ENCODE measurements at regions not wholly inside any gene's neighbourhood (a gene's known extent, or its start where the extent isn't known, plus 50 kb on each side); places are given as distances from the start of the nearest gene placed in this dataset.

GRCh38 chr21:39024538-39024937 lies 158.7 kb downstream of the PSMG1 start:
- Histone ChIP-seq H3K9me3 (replicated peaks; ENCODE audit: control insufficient read depth, insufficient read depth, low read length) (no peaks in the 10 kb centered on the region), H3K9ac (replicated peaks; ENCODE audit: extremely low read depth, insufficient read depth, low read length) (no peak overlapping the region), H3K9me1 (replicated peaks; ENCODE audit: control insufficient read depth, extremely low read depth, insufficient read depth, low read length) (no peaks in the 10 kb centered on the region), H4K20me1 (replicated peaks; ENCODE audit: control insufficient read depth, extremely low read depth, insufficient read depth, low read length) (no peaks in the 10 kb centered on the region), H3K27ac (ENCODE audit: insufficient read depth, low read depth, low read length) (no peak overlapping the region), H3K4me3 (replicated peaks in 1 of 3; ENCODE audit: insufficient read depth in 1 of 3, low read depth in 1 of 3, low read length in 3 of 3) (no peak overlapping the region), H3K27me3 (ENCODE audit: control insufficient read depth in 2 of 2, insufficient read depth in 2 of 2, low read length in 2 of 2) (no peaks in the 10 kb centered on the region), H3K79me2 (ENCODE audit: control insufficient read depth, insufficient read depth, low read length) (no peaks in the 10 kb centered on the region), H2AFZ (ENCODE audit: low read depth, low read length) (no peak overlapping the region), H3K4me2 (ENCODE audit: insufficient read depth, low read length) (no peak overlapping the region), H3K36me3 (ENCODE audit: control insufficient read depth in 2 of 2, extremely low read depth in 1 of 2, insufficient read depth in 2 of 2, low read length in 2 of 2) (no peaks in the 10 kb centered on the region), H3K4me1 (ENCODE audit: control insufficient read depth, extremely low read depth, insufficient read depth, low read length) (peaks cover 6% of the 10 kb centered on the region)
- DNase-seq (ENCODE audit: low read depth, low spot score) (no peak), FAIRE-seq (no peak)
- POLR2A ChIA-PET = no interaction called here
- TF ChIP-seq MAX (IDR thresholded peaks at IDR 0.05; ENCODE audit: insufficient read depth, insufficient read length) (no peak), POLR2A (IDR thresholded peaks at IDR 0.05; ENCODE audit: low read depth, low read length) (no peak)
- dilution Hi-C loops (cut with MboI; ENCODE audit: extremely low pct_ligation_motif_present, low sequenced_read_pairs) (no loop called here), intact Hi-C loops (cut with micrococcal nuclease) (no loop called here)
- CTCF ChIA-PET = interaction anchor here (0.6 to 4.3 kb wide), 2 partner anchors 16 to 17 kb away, joined by 3 to 13 read pairs; no protein-coding TSS in a partner anchor
- BruUV-seq (replicated peaks) = no TSS peak

GRCh38 chr21:39022863-39023693 lies 160.2 kb downstream of the PSMG1 start:
- DNase-seq (ENCODE audit: low read depth, low spot score) = no peak
- no TSS peak for BruUV-seq (replicated peaks)
- TF ChIP-seq CTCF (IDR thresholded peaks at IDR 0.05; ENCODE audit: extremely low read depth in 1 of 2, insufficient read depth in 1 of 2, low read depth in 1 of 2, low read length in 2 of 2) (peak in 1 of 2 donors; percentile 8), POLR2A (IDR thresholded peaks at IDR 0.05; ENCODE audit: low read depth, low read length) (no peak)

More at GRCh38 chr21:39022863-39023693, 160.2 kb downstream of the PSMG1 start:
- no peaks in the 10 kb centered on the region for H3K79me2 ChIP-seq (ENCODE audit: control insufficient read depth, insufficient read depth, low read length)
- no peak overlapping the region for H3K27ac ChIP-seq (ENCODE audit: insufficient read depth, low read depth, low read length)
- dilution Hi-C loops (cut with MboI; ENCODE audit: extremely low pct_ligation_motif_present, low sequenced_read_pairs) = no loop called here
- H3K27me3 ChIP-seq (ENCODE audit: control insufficient read depth in 2 of 2, insufficient read depth in 2 of 2, low read length in 2 of 2) = no peaks in the 10 kb centered on the region
- no peak overlapping the region for H3K4me2 ChIP-seq (ENCODE audit: insufficient read depth, low read length)
- intact Hi-C loops (cut with micrococcal nuclease) = loop anchor here (1.0 kb wide), 1 partner anchor 17 kb away; no protein-coding TSS in a partner anchor
- H4K20me1 ChIP-seq (replicated peaks; ENCODE audit: control insufficient read depth, extremely low read depth, insufficient read depth, low read length) = no peaks in the 10 kb centered on the region
- peak overlapping the region; percentile 61 for H2AFZ ChIP-seq (ENCODE audit: low read depth, low read length)
- no peaks in the 10 kb centered on the region for H3K9me3 ChIP-seq (replicated peaks; ENCODE audit: control insufficient read depth, insufficient read depth, low read length)
- no peak overlapping the region for H3K9ac ChIP-seq (replicated peaks; ENCODE audit: extremely low read depth, insufficient read depth, low read length)
- no peaks in the 10 kb centered on the region for H3K36me3 ChIP-seq (ENCODE audit: control insufficient read depth in 2 of 2, extremely low read depth in 1 of 2, insufficient read depth in 2 of 2, low read length in 2 of 2)
- CTCF ChIA-PET = interaction anchor here (1.0 to 4.3 kb wide), 5 partner anchors 14 to 135 kb away, joined by 3 to 13 read pairs (median 5); no protein-coding TSS in a partner anchor
- peaks cover 6% of the 10 kb centered on the region for H3K4me1 ChIP-seq (ENCODE audit: control insufficient read depth, extremely low read depth, insufficient read depth, low read length)
- FAIRE-seq = no peak
- H3K9me1 ChIP-seq (replicated peaks; ENCODE audit: control insufficient read depth, extremely low read depth, insufficient read depth, low read length) = no peaks in the 10 kb centered on the region
- POLR2A ChIA-PET = no interaction called here
- H3K4me3 ChIP-seq (replicated peaks in 1 of 3; ENCODE audit: insufficient read depth in 1 of 3, low read depth in 1 of 3, low read length in 3 of 3) = no peak overlapping the region

Measured in endothelial cell of umbilical vein (primary cell).